ACC112 (cell line): ENCODE measurements at regions not wholly inside any gene's neighbourhood (a gene's known extent, or its start where the extent isn't known, plus 50 kb on each side); places are given as distances from the start of the nearest gene placed in this dataset.

Experiments used
- H2AFZ ChIP-seq: fragments of 200-600 bp; sonication (generic); one replicate; pipeline ENCODE4 v1.6.0; 2017; ENCODE audit warnings: antibody characterized with exemption, low read length; ENCODE audit not compliant: unreplicated experiment
- H3K27ac ChIP-seq: fragments of 200-600 bp; sonication (generic); 2 replicates; pipeline ENCODE4 v1.5.1; 2014; ENCODE audit warnings: low read depth, mild to moderate bottlenecking, antibody characterized with exemption, low read length, moderate library complexity
- H3K27me3 ChIP-seq: fragments of 200-600 bp; sonication (generic); 2 replicates; pipeline ENCODE4 v1.6.1; 2014; ENCODE audit warnings: mild to moderate bottlenecking, antibody characterized with exemption, low read length, moderate library complexity, mixed read lengths; ENCODE audit not compliant: insufficient read depth
- H3K36me3 ChIP-seq: fragments of 200-600 bp; sonication (generic); 2 replicates; pipeline ENCODE4 v1.6.1; 2016; ENCODE audit warnings: mild to moderate bottlenecking, antibody characterized with exemption, low read length, moderate library complexity, mixed read lengths; ENCODE audit not compliant: insufficient read depth
- H3K4me1 ChIP-seq: fragments of 200-600 bp; sonication (generic); one replicate; pipeline ENCODE4 v1.6.1; 2016; ENCODE audit warnings: low read length, mixed read lengths; ENCODE audit not compliant: insufficient read depth, unreplicated experiment, control insufficient read depth
- H3K4me3 ChIP-seq: fragments of 200-600 bp; sonication (generic); 2 replicates; pipeline ENCODE4 v1.5.1; 2014; ENCODE audit warnings: mild to moderate bottlenecking, low read depth, low read length
- H3K79me2 ChIP-seq: fragments of 200-600 bp; sonication (generic); one replicate; pipeline ENCODE4 v1.6.0; 2016; ENCODE audit warnings: low read length; ENCODE audit not compliant: control insufficient read depth, unreplicated experiment, insufficient read depth

DNA sequence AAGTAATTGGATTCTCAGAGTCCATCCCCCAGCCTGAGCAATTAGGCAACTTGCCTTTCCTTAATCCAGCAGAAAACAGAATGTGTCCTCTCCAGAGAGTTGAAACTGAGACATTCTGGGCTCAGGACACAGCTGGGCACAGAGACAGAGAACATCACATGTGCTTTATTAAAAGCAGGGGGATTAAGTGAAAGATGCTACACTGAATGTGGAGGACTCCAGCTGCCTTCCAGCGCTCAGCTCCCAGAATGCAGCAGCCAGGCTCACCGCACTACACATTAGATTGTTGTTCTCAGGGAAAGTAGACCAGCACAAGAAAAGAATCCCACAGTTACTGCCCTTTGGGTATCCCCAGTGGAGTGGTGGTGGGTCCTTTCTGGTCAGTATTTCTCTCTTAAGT is 141.6 kb upstream of the IL12B start:
- Histone ChIP-seq H3K4me3 (no peak overlapping the region), H3K27me3 (no peaks in the 10 kb centered on the region), H3K79me2 (no peaks in the 10 kb centered on the region), H3K36me3 (no peaks in the 10 kb centered on the region), H2AFZ (no peak overlapping the region), H3K27ac (no peak overlapping the region), H3K4me1 (no peaks in the 10 kb centered on the region)

DNA sequence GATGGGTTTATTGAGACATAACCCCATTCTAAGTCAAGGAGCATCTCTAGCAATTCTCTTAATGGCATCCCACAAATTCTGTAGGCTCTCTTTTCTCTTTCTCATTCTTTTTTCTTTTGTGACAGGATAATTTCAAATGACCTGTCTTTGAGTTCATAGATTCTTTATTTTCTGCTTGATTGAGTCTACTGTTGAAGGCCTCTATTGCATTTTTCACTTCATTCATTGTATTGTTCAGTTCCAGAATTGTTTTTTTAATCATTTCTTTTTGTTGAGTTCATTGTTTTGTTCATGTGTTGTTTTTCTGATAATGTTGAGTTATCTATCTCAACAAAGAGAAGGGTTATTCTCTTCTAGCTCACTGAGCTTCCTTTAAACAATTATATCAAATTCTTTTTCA is 144.7 kb upstream of the IL12B start:
- no peak overlapping the region for H2AFZ ChIP-seq
- H3K79me2 ChIP-seq: no peaks in the 10 kb centered on the region
- H3K27me3 ChIP-seq: no peaks in the 10 kb centered on the region
- H3K4me3 ChIP-seq: no peak overlapping the region
- H3K27ac ChIP-seq: no peak overlapping the region
- no peaks in the 10 kb centered on the region for H3K4me1 ChIP-seq
- H3K36me3 ChIP-seq: no peaks in the 10 kb centered on the region

DNA sequence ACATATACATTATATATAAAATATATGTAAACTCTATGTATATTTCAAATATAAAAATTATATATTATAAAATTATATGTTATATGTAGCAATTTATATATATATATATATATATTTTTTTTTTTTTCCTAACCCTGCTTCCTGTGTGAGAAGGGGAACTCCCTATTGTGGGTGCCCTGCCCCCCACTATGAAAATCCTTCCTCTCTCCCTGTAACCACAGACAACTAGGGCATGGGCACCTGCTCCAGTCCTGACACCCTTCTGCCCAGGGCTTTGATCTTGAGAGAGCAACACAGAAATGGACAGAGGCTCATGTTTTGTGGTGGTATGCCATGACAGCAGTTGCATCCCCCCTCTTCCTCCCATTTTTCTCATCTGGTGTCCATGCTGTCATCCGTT is 148.7 kb upstream of the IL12B start:
- H2AFZ ChIP-seq: no peak overlapping the region
- no peaks in the 10 kb centered on the region for H3K79me2 ChIP-seq
- no peaks in the 10 kb centered on the region for H3K4me1 ChIP-seq
- no peak overlapping the region for H3K27ac ChIP-seq
- no peak overlapping the region for H3K4me3 ChIP-seq
- no peaks in the 10 kb centered on the region for H3K36me3 ChIP-seq
- H3K27me3 ChIP-seq: no peaks in the 10 kb centered on the region

DNA sequence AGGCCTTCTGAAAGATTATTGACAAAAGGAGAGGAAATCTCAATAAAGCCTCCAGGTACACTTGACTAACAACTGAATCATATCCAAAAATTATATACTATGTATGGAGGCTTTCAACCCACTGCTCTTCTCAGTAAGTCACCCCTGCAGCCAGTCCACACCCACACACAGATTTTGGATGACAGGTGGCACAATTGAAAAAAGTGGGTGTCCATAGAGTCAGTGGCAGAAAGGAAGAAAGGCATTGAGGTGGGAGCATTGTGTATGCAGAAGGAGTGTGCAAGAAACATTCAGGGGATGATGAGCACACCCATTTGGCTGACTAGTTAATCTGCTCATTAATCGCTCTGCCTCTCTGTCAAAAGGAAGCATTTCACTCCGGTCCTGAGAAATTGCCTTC is 150.6 kb upstream of the IL12B start:
- Histone ChIP-seq H3K79me2 (no peaks in the 10 kb centered on the region), H3K27me3 (no peaks in the 10 kb centered on the region), H3K4me1 (no peaks in the 10 kb centered on the region), H3K27ac (no peak overlapping the region), H2AFZ (no peak overlapping the region), H3K36me3 (no peaks in the 10 kb centered on the region), H3K4me3 (no peak overlapping the region)

DNA sequence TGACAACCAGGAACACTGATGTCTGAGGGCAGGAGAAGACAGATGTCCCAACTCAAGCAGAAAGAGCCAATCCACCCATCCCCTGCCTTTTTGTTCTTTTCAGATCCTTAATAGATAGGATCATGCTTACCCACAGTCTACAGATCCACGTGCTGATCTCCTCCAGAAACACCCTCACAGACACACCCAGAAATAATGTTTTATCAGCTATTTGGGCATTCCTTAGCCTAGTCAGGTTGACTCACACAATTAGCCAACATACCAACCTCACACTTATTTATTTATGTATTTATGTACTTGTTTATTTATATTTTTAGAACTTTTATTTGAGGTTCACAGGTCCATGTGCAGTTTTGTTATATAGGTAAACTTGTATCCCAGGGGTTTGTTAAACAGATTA is 151.5 kb upstream of the IL12B start:
- H3K27me3 ChIP-seq: no peaks in the 10 kb centered on the region
- H3K36me3 ChIP-seq: no peaks in the 10 kb centered on the region
- H3K27ac ChIP-seq: no peak overlapping the region
- no peak overlapping the region for H3K4me3 ChIP-seq
- H2AFZ ChIP-seq: no peak overlapping the region
- no peaks in the 10 kb centered on the region for H3K4me1 ChIP-seq
- no peaks in the 10 kb centered on the region for H3K79me2 ChIP-seq

DNA sequence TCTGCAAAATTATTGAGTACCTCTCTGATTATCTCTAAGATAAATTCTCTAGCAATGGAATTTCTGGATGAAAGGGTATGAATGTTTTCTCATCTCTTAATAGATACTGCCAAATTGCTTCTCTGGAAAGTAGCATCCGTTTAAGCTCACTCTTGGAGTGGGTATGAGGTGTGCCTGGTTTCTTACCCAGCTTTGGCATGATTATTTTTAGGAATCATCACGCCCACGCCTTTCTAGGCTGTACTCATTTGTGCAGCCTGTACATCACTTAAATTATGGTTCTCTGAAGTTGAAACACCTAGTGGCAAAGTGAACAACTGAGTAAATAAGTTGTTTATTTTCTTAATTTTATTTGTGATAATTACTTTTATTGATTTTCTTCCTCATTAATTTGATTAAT is 156.5 kb upstream of the IL12B start:
- Histone ChIP-seq H3K27ac (no peak overlapping the region), H3K36me3 (no peaks in the 10 kb centered on the region), H3K79me2 (no peaks in the 10 kb centered on the region), H3K27me3 (no peaks in the 10 kb centered on the region), H3K4me1 (no peaks in the 10 kb centered on the region), H3K4me3 (no peak overlapping the region), H2AFZ (no peak overlapping the region)

DNA sequence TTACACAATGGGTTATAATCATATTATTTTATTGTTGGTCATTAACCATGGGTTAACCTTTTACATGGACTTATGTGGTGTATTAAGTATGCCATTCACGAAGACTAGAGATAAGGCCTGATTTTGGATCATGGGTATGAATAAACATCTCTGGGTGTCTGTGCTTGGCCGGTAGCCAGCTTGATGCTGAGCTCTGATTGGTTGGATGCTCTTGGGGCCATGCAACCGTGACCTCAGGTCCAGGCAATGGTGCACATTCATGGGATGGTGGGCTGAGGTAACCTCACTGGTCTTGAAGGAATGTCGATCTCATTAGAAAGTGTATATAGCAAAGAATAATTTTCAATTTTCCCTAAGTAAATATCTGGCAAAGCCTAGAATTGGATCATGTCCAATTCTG is 158.2 kb upstream of the IL12B start:
- H3K27me3 ChIP-seq: no peaks in the 10 kb centered on the region
- no peak overlapping the region for H2AFZ ChIP-seq
- no peaks in the 10 kb centered on the region for H3K36me3 ChIP-seq
- no peaks in the 10 kb centered on the region for H3K4me1 ChIP-seq
- H3K4me3 ChIP-seq: no peak overlapping the region
- H3K79me2 ChIP-seq: no peaks in the 10 kb centered on the region
- H3K27ac ChIP-seq: no peak overlapping the region

DNA sequence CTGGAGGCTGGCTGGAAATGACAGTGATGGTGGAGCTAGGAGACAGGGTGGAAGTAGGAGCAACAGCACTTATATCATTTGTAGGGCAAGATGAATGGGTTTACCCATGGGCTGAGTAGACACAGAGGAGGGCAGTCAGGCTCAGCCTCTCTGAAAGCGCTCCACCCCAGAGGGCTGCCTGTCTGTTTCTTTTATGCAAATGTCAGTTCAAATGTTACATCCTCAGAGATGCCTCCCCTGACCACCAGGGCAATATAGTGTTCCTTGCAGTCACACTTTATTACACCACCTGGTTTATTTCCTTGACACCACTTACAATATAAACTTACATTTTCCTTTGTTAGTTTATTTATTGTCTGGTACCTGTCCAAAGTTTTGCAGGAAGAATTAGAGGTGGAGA is 159.5 kb upstream of the IL12B start:
- no peaks in the 10 kb centered on the region for H3K27me3 ChIP-seq
- no peak overlapping the region for H3K27ac ChIP-seq
- H2AFZ ChIP-seq: no peak overlapping the region
- H3K79me2 ChIP-seq: no peaks in the 10 kb centered on the region
- H3K4me1 ChIP-seq: no peaks in the 10 kb centered on the region
- H3K4me3 ChIP-seq: no peak overlapping the region
- no peaks in the 10 kb centered on the region for H3K36me3 ChIP-seq

DNA sequence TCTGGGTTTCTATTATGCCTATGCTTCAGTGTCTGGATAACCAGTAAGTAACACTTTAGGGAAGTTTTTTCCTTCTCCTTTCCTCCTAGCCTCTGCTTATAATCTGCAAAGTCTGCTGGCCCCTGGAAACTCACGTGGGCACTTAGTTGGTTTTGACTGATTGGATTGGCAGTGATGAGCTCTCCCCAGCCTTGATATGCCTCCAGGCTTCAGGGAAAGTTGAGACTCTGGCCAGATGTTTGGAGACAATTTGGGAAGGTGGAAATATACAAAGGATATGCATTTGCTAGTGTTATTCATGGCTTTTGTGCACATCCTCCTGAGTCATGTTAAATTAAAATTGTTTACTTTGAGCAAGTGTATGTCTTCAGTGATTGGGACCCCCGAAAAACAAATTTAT is 160.2 kb upstream of the IL12B start:
- H3K36me3 ChIP-seq: no peaks in the 10 kb centered on the region
- no peak overlapping the region for H2AFZ ChIP-seq
- H3K4me1 ChIP-seq: no peaks in the 10 kb centered on the region
- no peaks in the 10 kb centered on the region for H3K27me3 ChIP-seq
- H3K4me3 ChIP-seq: no peak overlapping the region
- H3K79me2 ChIP-seq: no peaks in the 10 kb centered on the region
- no peak overlapping the region for H3K27ac ChIP-seq

DNA sequence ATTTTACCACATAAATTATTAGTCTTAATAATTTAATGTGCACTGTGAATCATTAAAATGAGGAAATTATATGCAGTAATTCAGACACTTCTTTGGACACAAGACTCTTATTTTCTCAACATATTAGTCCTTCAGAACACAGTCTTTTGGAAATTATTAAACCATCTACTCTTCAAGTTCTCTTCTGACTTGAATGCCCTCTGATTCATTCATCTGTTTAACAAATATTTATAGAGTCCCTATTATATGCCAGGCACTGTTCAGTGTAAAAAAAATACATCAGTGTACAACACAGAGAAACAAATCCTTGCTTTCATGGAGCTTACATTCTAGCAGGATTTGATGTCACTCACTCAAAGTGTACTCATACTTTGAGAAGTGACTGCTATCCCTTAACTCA is 163.4 kb upstream of the IL12B start:
- Histone ChIP-seq H2AFZ (no peak overlapping the region), H3K4me1 (no peaks in the 10 kb centered on the region), H3K4me3 (no peak overlapping the region), H3K79me2 (no peaks in the 10 kb centered on the region), H3K27ac (no peak overlapping the region), H3K27me3 (no peaks in the 10 kb centered on the region), H3K36me3 (no peaks in the 10 kb centered on the region)

DNA sequence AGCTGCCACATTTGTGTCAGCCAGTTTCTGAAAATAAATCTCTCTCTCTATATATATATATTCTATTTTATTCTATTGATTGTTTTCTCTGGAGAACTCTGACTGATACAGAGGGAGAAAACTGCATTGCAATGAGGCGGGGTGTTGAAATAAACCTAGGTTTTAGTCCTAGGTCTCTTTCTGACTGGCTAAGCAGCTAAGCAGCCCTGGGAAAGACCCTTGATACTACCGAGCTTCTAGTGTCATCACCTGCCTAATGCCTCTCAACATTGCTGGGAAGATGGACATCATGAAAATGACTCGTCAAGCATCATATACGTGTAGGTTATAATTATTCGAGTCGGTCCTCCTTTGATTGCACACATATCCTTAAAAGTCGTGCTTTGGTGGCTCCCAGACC is 166.5 kb upstream of the IL12B start:
- H3K4me1 ChIP-seq: no peaks in the 10 kb centered on the region
- no peak overlapping the region for H3K27ac ChIP-seq
- no peaks in the 10 kb centered on the region for H3K79me2 ChIP-seq
- no peaks in the 10 kb centered on the region for H3K36me3 ChIP-seq
- H3K4me3 ChIP-seq: no peak overlapping the region
- H2AFZ ChIP-seq: no peak overlapping the region
- H3K27me3 ChIP-seq: no peaks in the 10 kb centered on the region

DNA sequence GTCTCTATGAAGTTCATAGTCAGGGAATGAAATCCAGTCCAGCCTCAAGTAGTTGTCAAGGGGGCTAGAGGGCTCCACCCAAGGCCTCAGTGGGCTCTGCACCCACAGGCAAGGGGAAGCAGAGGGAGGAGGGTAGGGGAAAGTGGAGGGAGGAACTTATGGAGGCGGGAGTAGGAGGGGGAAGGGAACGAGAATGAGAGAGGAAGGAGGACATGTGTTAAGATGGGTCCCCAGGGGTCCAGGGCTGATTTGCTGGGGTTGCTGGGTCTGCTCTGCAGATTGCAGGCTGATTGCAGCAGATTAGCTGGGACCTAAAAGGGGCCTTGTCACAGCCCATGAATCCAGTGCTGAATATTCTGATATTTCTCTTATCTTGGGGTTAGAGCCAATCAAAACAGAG is 166.9 kb upstream of the IL12B start:
- no peak overlapping the region for H3K27ac ChIP-seq
- no peaks in the 10 kb centered on the region for H3K36me3 ChIP-seq
- no peaks in the 10 kb centered on the region for H3K4me1 ChIP-seq
- no peak overlapping the region for H3K4me3 ChIP-seq
- H2AFZ ChIP-seq: no peak overlapping the region
- H3K79me2 ChIP-seq: no peaks in the 10 kb centered on the region
- H3K27me3 ChIP-seq: no peaks in the 10 kb centered on the region
